ENCODE measurements at regions not wholly inside any gene's neighbourhood (a gene's known extent, or its start where the extent isn't known, plus 50 kb on each side); places are given as distances from the start of the nearest gene placed in this dataset.

DNA sequence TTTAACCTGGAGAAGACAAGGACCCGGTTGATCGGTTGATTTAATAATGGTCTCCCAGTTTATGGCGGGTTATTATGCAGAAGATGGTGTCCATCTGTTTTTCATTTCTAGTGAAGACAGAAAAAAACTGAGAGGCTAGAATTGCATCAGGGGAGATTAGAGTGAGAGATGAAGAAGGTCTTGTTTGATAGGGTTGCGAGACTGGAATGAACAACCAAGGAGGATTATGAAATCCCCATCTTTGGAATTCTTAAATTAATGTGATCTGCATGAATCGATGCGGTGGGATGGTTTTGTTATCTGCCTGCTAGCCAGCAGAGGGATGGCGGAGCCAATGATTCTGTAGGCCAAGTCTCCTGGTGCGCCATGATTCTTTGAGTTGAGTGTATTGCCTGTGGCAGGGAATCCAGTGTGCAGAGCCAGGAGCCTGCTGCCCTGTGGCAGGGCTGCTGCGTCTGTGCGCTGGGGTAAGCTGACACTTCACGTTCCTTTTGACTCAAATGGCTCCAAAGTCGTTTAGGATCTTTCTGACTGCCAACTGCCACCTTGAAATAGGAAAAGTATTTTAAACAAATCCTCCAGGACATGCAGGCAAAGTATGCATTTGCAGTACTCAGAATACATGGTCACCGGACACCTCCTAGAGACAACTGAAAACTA lies 200.1 kb downstream of the CLIC5 start:
- Mint-ChIP-seq H3K27ac (no peak overlapping the region), H3K27me3 (peaks cover 4 to 15% of the 10 kb centered on the region in 2 donors), H3K9me3 (peaks cover 0 to 5% (median 0%) of the 10 kb centered on the region in 5 donors), H3K4me1 (no peaks in the 10 kb centered on the region), H3K4me3 (no peak overlapping the region), H3K36me3 (peaks cover 0 to 13% (median 2%) of the 10 kb centered on the region in 3 donors)
- Histone ChIP-seq H3K9me3 (ENCODE audit: low read length) (no peaks in the 10 kb centered on the region), H3K4me3 (ENCODE audit: low read length) (no peak overlapping the region), H3K4me1 (ENCODE audit: insufficient read depth, low read length) (no peaks in the 10 kb centered on the region), H3K27me3 (ENCODE audit: insufficient read depth, low read length, poor library complexity, severe bottlenecking) (no peaks in the 10 kb centered on the region), H3K36me3 (ENCODE audit: insufficient read depth, low read length) (no peaks in the 10 kb centered on the region), H3K27ac (ENCODE audit: low read depth, low read length) (no peak overlapping the region)
- CTCF ChIA-PET: no interaction called here
- POLR2A ChIA-PET: no interaction called here
- no peak for DNase-seq

DNA sequence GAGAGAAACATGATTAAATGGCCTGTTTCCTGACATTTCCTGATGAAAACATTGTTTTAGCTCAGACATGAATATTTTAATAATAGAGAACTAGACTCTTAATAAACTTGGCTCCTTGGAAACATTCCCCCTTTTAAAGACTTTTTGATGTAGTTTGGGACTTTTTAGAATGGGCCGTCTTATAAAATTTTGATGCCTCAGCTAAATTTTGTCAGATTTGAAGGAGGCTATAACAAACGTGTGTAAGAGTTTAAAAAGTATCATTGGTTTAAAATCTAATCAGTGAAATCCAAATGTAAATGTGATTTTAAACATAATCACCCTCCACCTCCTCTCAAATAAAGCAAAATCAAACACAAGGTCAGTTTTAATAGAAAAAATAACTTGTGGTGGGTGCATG lies 200.9 kb downstream of the CLIC5 start:
- Histone ChIP-seq H3K4me1 (ENCODE audit: insufficient read depth, low read length) (no peaks in the 10 kb centered on the region), H3K36me3 (ENCODE audit: insufficient read depth, low read length) (no peaks in the 10 kb centered on the region), H3K27me3 (ENCODE audit: insufficient read depth, low read length, poor library complexity, severe bottlenecking) (no peaks in the 10 kb centered on the region), H3K27ac (ENCODE audit: low read depth, low read length) (no peak overlapping the region), H3K9me3 (ENCODE audit: low read length) (no peaks in the 10 kb centered on the region), H3K4me3 (ENCODE audit: low read length) (no peak overlapping the region)
- Mint-ChIP-seq H3K27ac (no peak overlapping the region), H3K36me3 (peaks cover 0 to 13% (median 2%) of the 10 kb centered on the region in 3 donors), H3K4me1 (no peaks in the 10 kb centered on the region), H3K9me3 (peaks cover 0 to 5% (median 0%) of the 10 kb centered on the region in 5 donors), H3K4me3 (no peak overlapping the region), H3K27me3 (peaks cover 4 to 15% of the 10 kb centered on the region in 2 donors)
- CTCF ChIA-PET: no interaction called here
- POLR2A ChIA-PET: no interaction called here
- no peak for DNase-seq

DNA sequence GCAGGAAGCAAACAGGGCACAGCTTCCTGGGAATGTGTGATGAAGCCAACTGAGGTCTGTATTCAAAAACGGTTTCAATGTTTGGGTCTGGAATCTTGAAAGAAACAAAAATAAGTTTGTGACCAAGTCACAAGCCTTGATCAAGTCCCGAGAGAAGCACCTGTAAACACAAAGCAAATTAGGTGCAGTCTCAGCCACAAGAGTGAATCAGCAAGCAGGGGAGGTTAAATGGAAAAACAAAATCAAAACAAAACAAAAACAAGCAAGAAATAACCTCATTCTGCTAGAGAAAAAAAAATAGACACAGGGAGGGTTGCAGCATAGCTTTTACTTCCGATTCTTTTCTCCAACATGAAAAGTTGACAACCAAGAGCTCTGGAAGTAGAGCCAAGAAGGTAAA lies 201.7 kb downstream of the CLIC5 start:
- Mint-ChIP-seq H3K4me3 (no peak overlapping the region), H3K36me3 (peaks cover 0 to 9% (median 2%) of the 10 kb centered on the region in 3 donors), H3K27me3 (peaks cover 4 to 15% of the 10 kb centered on the region in 2 donors), H3K27ac (no peak overlapping the region), H3K9me3 (peaks cover 0 to 5% (median 0%) of the 10 kb centered on the region in 5 donors), H3K4me1 (peaks cover 0 to under 1% (median 0%) of the 10 kb centered on the region in 3 donors)
- CTCF ChIA-PET: no interaction called here
- Histone ChIP-seq H3K27me3 (ENCODE audit: insufficient read depth, low read length, poor library complexity, severe bottlenecking) (no peaks in the 10 kb centered on the region), H3K4me1 (ENCODE audit: insufficient read depth, low read length) (no peaks in the 10 kb centered on the region), H3K27ac (ENCODE audit: low read depth, low read length) (no peak overlapping the region), H3K9me3 (ENCODE audit: low read length) (no peaks in the 10 kb centered on the region), H3K4me3 (ENCODE audit: low read length) (no peak overlapping the region), H3K36me3 (ENCODE audit: insufficient read depth, low read length) (no peaks in the 10 kb centered on the region)
- POLR2A ChIA-PET: no interaction called here
- no peak for DNase-seq

DNA sequence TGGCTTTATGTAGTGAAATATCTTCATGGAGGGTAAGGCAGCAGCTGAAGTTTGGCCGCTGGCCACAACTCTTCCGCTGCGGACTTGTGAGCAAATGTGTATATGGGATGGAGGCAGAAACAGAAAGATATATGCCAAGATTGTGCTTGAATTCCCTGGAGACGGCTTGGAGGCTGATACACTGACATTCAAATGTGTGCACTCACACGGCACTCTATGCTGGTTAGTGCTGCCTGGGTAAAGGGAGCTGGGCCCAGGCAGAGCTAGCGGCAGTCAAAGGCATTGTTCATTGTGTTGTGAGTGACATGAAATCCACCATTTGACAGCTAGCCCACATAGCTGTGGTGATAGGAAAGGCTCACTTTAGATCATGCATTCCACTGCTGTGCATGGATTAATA lies 202.7 kb downstream of the CLIC5 start:
- Mint-ChIP-seq H3K9me3 (peaks cover 0 to under 1% (median 0%) of the 10 kb centered on the region in 5 donors), H3K27me3 (peaks cover 4 to 15% of the 10 kb centered on the region in 2 donors), H3K27ac (no peak overlapping the region), H3K4me3 (no peak overlapping the region), H3K4me1 (peaks cover 0 to 4% (median 0%) of the 10 kb centered on the region in 3 donors), H3K36me3 (peaks cover 0 to 3% (median 2%) of the 10 kb centered on the region in 3 donors)
- ChIA-PET CTCF (no interaction called here), POLR2A (no interaction called here)
- H3K27me3 ChIP-seq (ENCODE audit: insufficient read depth, low read length, poor library complexity, severe bottlenecking): no peaks in the 10 kb centered on the region
- H3K36me3 ChIP-seq (ENCODE audit: insufficient read depth, low read length): no peaks in the 10 kb centered on the region
- no peak overlapping the region for H3K27ac ChIP-seq (ENCODE audit: low read depth, low read length)
- DNase-seq: no peak
- H3K9me3 ChIP-seq (ENCODE audit: low read length): no peaks in the 10 kb centered on the region
- no peak overlapping the region for H3K4me3 ChIP-seq (ENCODE audit: low read length)
- H3K4me1 ChIP-seq (ENCODE audit: insufficient read depth, low read length): no peaks in the 10 kb centered on the region

DNA sequence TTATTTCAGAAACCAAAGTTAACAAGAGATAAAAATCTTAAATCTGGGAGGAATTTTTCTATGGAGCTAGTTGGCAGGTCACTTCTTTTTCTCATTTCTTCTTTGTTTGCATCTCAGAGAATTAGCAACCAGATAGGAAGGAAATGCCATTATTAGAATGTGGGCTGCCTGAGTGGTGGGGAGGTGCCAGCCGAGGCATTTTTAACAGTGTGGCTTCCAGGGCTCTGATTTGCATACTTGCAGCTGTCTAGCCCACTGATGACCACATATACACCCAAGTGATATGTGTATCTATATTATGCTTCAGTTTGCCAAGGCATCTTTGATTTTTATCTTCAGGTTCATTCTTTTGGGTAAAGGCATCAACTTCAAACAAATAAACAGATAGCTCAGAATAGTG lies 206.7 kb downstream of the CLIC5 start:
- H3K36me3 Mint-ChIP-seq: no peaks in the 10 kb centered on the region
- H3K4me3 Mint-ChIP-seq: no peak overlapping the region
- ChIA-PET CTCF (interaction anchor here (1.2 to 1.5 kb wide), 2 partner anchors 11 to 111 kb away, joined by 3 read pairs; no protein-coding TSS in a partner anchor), POLR2A (no interaction called here)
- H3K9me3 Mint-ChIP-seq: no peaks in the 10 kb centered on the region
- peaks cover 4 to 15% of the 10 kb centered on the region in 2 donors for H3K27me3 Mint-ChIP-seq
- no peak for DNase-seq
- H3K27ac ChIP-seq (ENCODE audit: low read depth, low read length): no peak overlapping the region
- H3K4me1 ChIP-seq (ENCODE audit: insufficient read depth, low read length): no peaks in the 10 kb centered on the region
- H3K27ac Mint-ChIP-seq: no peak overlapping the region
- H3K9me3 ChIP-seq (ENCODE audit: low read length): no peaks in the 10 kb centered on the region
- H3K4me3 ChIP-seq (ENCODE audit: low read length): no peak overlapping the region
- no peaks in the 10 kb centered on the region for H3K27me3 ChIP-seq (ENCODE audit: insufficient read depth, low read length, poor library complexity, severe bottlenecking)
- H3K36me3 ChIP-seq (ENCODE audit: insufficient read depth, low read length): no peaks in the 10 kb centered on the region
- peaks cover 0 to 4% (median 0%) of the 10 kb centered on the region in 3 donors for H3K4me1 Mint-ChIP-seq

DNA sequence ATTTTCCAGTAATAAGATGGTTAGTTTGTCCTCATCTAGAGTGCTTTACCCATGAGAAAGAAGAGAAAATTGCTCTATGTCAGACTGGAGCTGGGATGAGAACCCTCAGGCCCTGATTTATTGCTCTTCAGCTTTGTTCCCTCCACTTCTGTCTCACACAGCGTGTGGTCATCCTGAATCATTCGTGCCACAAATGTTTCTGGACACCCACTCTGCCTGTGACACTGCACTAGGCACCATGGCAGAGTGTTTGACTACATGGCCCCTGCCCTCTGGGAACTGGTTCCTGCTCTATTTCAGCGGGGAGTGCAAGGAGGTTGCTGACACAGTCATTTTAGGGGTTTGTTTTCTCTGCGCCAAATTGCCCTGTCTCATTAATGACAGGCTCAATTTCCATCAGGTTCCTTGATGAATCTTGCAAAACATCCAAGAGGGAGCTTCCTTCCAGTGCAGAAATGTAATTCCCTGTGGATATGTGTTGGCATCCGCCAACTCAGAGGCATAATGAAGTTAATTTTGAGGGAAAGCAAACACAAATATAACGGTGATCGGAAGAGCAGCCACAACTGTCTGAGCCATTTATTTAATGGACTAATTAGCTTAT lies 207.5 kb downstream of the CLIC5 start:
- Histone ChIP-seq H3K36me3 (ENCODE audit: insufficient read depth, low read length) (no peaks in the 10 kb centered on the region), H3K27me3 (ENCODE audit: insufficient read depth, low read length, poor library complexity, severe bottlenecking) (no peaks in the 10 kb centered on the region), H3K4me3 (ENCODE audit: low read length) (no peak overlapping the region), H3K27ac (ENCODE audit: low read depth, low read length) (no peak overlapping the region), H3K4me1 (ENCODE audit: insufficient read depth, low read length) (no peaks in the 10 kb centered on the region), H3K9me3 (ENCODE audit: low read length) (no peaks in the 10 kb centered on the region)
- H3K27ac Mint-ChIP-seq: no peak overlapping the region
- CTCF ChIA-PET: interaction anchor here (1.2 to 1.5 kb wide), 2 partner anchors 10 to 110 kb away, joined by 3 read pairs; no protein-coding TSS in a partner anchor
- H3K9me3 Mint-ChIP-seq: no peaks in the 10 kb centered on the region
- peaks cover 4 to 15% of the 10 kb centered on the region in 2 donors for H3K27me3 Mint-ChIP-seq
- POLR2A ChIA-PET: no interaction called here
- no peak overlapping the region for H3K4me3 Mint-ChIP-seq
- DNase-seq: no peak
- H3K4me1 Mint-ChIP-seq: peaks cover 0 to 4% (median 0%) of the 10 kb centered on the region in 3 donors
- H3K36me3 Mint-ChIP-seq: no peaks in the 10 kb centered on the region

DNA sequence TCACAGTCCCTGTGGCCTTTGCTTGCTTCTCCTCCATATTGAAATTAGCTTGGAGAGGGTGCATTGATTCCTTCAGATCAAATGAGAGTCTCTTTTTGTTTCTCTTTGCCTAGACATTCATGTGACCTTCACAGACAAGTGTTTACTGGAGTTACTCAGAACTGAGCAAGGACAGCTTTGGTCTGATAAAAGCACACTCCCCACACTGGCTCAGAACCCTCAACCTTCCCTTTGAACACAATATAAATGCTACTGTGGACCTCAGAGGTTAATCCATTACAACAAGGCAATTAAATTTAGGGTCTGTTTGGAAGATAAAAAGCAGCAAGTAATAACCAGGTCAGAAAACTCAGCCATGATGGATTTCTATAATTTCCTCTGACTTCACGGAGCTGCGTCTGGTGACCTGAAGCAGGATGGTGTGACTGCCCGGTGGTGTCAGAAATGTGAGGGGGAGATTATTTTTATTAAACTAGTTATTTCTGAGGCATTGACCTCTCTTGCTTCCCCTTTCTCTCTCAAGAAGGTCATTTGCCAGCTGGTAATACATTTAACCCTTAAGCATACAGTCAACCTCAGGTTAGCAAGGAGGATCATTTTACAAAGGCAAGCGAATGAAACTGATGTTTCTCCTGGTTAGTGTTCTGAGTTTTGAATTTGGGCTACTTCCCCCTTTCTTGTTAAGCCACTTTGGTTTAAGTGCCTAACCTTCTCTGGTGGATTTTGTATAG lies 208.2 kb downstream of the CLIC5 start:
- H3K36me3 Mint-ChIP-seq: no peaks in the 10 kb centered on the region
- ChIA-PET POLR2A (no interaction called here), CTCF (interaction anchor here (0.8 to 1.5 kb wide), 3 partner anchors 9 to 110 kb away, joined by 3 read pairs; no protein-coding TSS in a partner anchor)
- H3K27me3 Mint-ChIP-seq: peaks cover 1 to 9% of the 10 kb centered on the region in 2 donors
- no peak overlapping the region for H3K4me3 Mint-ChIP-seq
- no peaks in the 10 kb centered on the region for H3K27me3 ChIP-seq (ENCODE audit: insufficient read depth, low read length, poor library complexity, severe bottlenecking)
- no peaks in the 10 kb centered on the region for H3K9me3 ChIP-seq (ENCODE audit: low read length)
- no peak overlapping the region for H3K27ac ChIP-seq (ENCODE audit: low read depth, low read length)
- no peak for DNase-seq
- H3K36me3 ChIP-seq (ENCODE audit: insufficient read depth, low read length): no peaks in the 10 kb centered on the region
- no peaks in the 10 kb centered on the region for H3K9me3 Mint-ChIP-seq
- H3K4me1 Mint-ChIP-seq: peaks cover 0 to 6% (median 2%) of the 10 kb centered on the region in 3 donors
- no peak overlapping the region for H3K4me3 ChIP-seq (ENCODE audit: low read length)
- H3K27ac Mint-ChIP-seq: no peak overlapping the region
- no peaks in the 10 kb centered on the region for H3K4me1 ChIP-seq (ENCODE audit: insufficient read depth, low read length)

DNA sequence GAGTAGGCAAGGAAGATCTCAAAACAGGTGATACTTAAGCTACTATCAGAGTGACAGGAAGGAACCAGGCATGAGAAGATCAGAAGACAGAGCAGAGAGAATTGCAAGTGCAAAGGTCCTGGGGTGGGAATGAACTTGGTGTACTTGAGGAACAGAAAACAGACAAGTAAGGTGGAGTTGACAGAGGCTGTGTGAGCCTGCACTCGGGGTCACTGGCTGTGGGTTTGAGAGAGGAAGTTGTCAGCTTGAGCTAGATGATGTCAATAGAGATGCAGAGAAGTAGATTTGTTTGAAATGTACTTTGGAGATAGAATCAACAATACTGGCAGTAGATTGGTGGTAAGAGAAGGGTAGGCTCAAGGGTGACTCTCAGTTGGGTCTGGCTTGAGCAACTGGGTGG lies 209.5 kb downstream of the CLIC5 start:
- no peaks in the 10 kb centered on the region for H3K36me3 ChIP-seq (ENCODE audit: insufficient read depth, low read length)
- no peaks in the 10 kb centered on the region for H3K27me3 ChIP-seq (ENCODE audit: insufficient read depth, low read length, poor library complexity, severe bottlenecking)
- no peaks in the 10 kb centered on the region for H3K36me3 Mint-ChIP-seq
- H3K9me3 Mint-ChIP-seq: no peaks in the 10 kb centered on the region
- H3K4me3 ChIP-seq (ENCODE audit: low read length): no peak overlapping the region
- peaks cover 1 to 4% of the 10 kb centered on the region in 2 donors for H3K27me3 Mint-ChIP-seq
- no peak overlapping the region for H3K27ac ChIP-seq (ENCODE audit: low read depth, low read length)
- no peaks in the 10 kb centered on the region for H3K9me3 ChIP-seq (ENCODE audit: low read length)
- peaks cover 7 to 19% (median 14%) of the 10 kb centered on the region in 3 donors for H3K4me1 Mint-ChIP-seq
- H3K27ac Mint-ChIP-seq: no peak overlapping the region
- H3K4me1 ChIP-seq (ENCODE audit: insufficient read depth, low read length): no peaks in the 10 kb centered on the region
- H3K4me3 Mint-ChIP-seq: no peak overlapping the region
- ChIA-PET CTCF (no interaction called here), POLR2A (no interaction called here)
- DNase-seq: no peak

Data from CD8-positive, alpha-beta memory T cell (primary cell).